K562 (cell line): ENCODE measurements at regions not wholly inside any gene's neighbourhood (a gene's known extent, or its start where the extent isn't known, plus 50 kb on each side); places are given as distances from the start of the nearest gene placed in this dataset.

Experiments used
- ATAC-seq: fragments of 200-7000 bp; cut with Tn5 transposase; 3 replicates; pipeline ENCODE4 v1.9.1; 2020; ENCODE audit warnings: moderate library complexity
- BruUV-seq: library from RNA; stranded (reverse); fragments of 400-500 nt; replicated peaks from 2 replicates; lab custom pipeline; 2021; lab: Mats Ljungman, UMichigan
- CTCF ChIA-PET: fragments of 300-600 bp; formaldehyde crosslinking; extraction: SDS; loops from one replicate; lab custom pipeline; 2021; ENCODE audit warnings: low intra/inter-chr PET ratio; lab: Yijun Ruan, JAX
- POLR2A ChIA-PET: fragments of 300-600, 350-650 bp; sonication (Branson Sonifier 250); formaldehyde crosslinking; extraction: SDS; loops from one replicate; lab custom pipeline; 2021; ENCODE audit warnings: antibody characterized with exemption, inconsistent platforms; lab: Yijun Ruan, JAX
- DNase-seq, 4 experiments: peaks; one replicate each; pipeline versions ENCODE4 v3.0.0 to v3.0.0-alpha.2; 2011 to 2018; ENCODE audit warnings: low spot score in 3 of 4, mixed read lengths in 3 of 4; ENCODE audit errors: extremely low read depth in 1 of 4
- FAIRE-seq: peaks from 2 replicates; lab custom pipeline; 2011; peaks lifted over from hg19 to GRCh38; lab: Jason Lieb, UNC
- H2AFZ ChIP-seq: 2 replicates; pipeline ENCODE4 v1.6.0; 2011; ENCODE audit warnings: low read depth, low read length, control low read depth, inconsistent platforms
- H3K27ac ChIP-seq: fragments of 200-600 bp; 3 replicates; pipeline ENCODE4 v1.8.0; 2011; ENCODE audit warnings: low read depth, mild to moderate bottlenecking, control low read depth, inconsistent platforms, low read length, moderate library complexity, mixed read lengths; ENCODE audit errors: extremely low read depth
- H3K27me3 ChIP-seq, 2 experiments: fragments of 300-600 bp in 1 of 2; 2 replicates in 1 of 2; 3 replicates in 1 of 2; pipeline versions ENCODE4 v1.6.0 to v1.8.0; 2011; ENCODE audit warnings: inconsistent platforms in 2 of 2, low read length in 2 of 2, mild to moderate bottlenecking in 1 of 2, mixed read lengths in 1 of 2, moderate library complexity in 1 of 2; ENCODE audit not compliant: control insufficient read depth in 2 of 2, insufficient read depth in 2 of 2
- H3K36me3 ChIP-seq: fragments of 300-600 bp; 3 replicates; pipeline ENCODE4 v1.8.0; 2011; ENCODE audit warnings: mild to moderate bottlenecking, low read length, inconsistent platforms; ENCODE audit not compliant: control insufficient read depth, insufficient read depth
- H3K4me1 ChIP-seq, 2 experiments: fragments of 200-600 bp in 1 of 2; replicated peaks in 1 of 2; 2 replicates in 1 of 2; 3 replicates in 1 of 2; pipeline versions ENCODE4 v1.5.1 to v1.8.0; 2011; ENCODE audit warnings: inconsistent platforms in 2 of 2, low read length in 2 of 2, mild to moderate bottlenecking in 1 of 2, mixed read lengths in 1 of 2, moderate library complexity in 1 of 2; ENCODE audit not compliant: control insufficient read depth in 2 of 2, insufficient read depth in 2 of 2
- H3K4me2 ChIP-seq: 2 replicates; pipeline ENCODE4 v1.6.1; 2011; ENCODE audit warnings: low read length, control low read depth, inconsistent platforms, mixed read lengths; ENCODE audit not compliant: insufficient read depth
- H3K4me3 ChIP-seq: fragments of 200-600 bp; sonication (generic), shearing (Covaris generic); 2 replicates; pipeline ENCODE4 v1.5.1; 2016; ENCODE audit warnings: control low read depth, inconsistent platforms
- H3K79me2 ChIP-seq: fragments of 200-600 bp; 3 replicates; pipeline ENCODE4 v1.8.0; 2011; ENCODE audit warnings: low read length, inconsistent platforms; ENCODE audit not compliant: control insufficient read depth, insufficient read depth
- H3K9ac ChIP-seq, 2 experiments: 2 replicates each; pipeline versions ENCODE4 v1.6.0 to v1.6.1; 2011; ENCODE audit warnings: low read depth in 2 of 2, low read length in 2 of 2, control low read depth in 1 of 2, inconsistent platforms in 1 of 2, mild to moderate bottlenecking in 1 of 2, mixed read lengths in 1 of 2; ENCODE audit not compliant: insufficient read depth in 1 of 2
- H3K9me1 ChIP-seq: one replicate; pipeline ENCODE4 v1.6.0; 2011; ENCODE audit warnings: inconsistent platforms, mild to moderate bottlenecking, low read length, moderate library complexity; ENCODE audit not compliant: control insufficient read depth, insufficient read depth
- H3K9me3 ChIP-seq: replicated peaks from 2 replicates; pipeline ENCODE4 v1.5.1; 2011; ENCODE audit warnings: low read depth, low read length, inconsistent platforms; ENCODE audit not compliant: control insufficient read depth, insufficient read depth
- H4K20me1 ChIP-seq: replicated peaks from 2 replicates; pipeline ENCODE4 v1.6.1; 2011; ENCODE audit warnings: low read length, inconsistent platforms, mixed read lengths; ENCODE audit not compliant: control insufficient read depth, insufficient read depth
- C11orf30 ChIP-seq: fragments of 450-650 bp; IDR thresholded peaks from 2 replicates; pipeline ENCODE4 v1.6.1; 2016; ENCODE audit warnings: low read depth, mild to moderate bottlenecking
- RBM25 ChIP-seq: fragments of 200-400 bp; formaldehyde crosslinking; IDR thresholded peaks from 2 replicates; pipeline ENCODE4 v1.6.1; 2018; ENCODE audit warnings: low read length, low read depth, moderate library complexity; ENCODE audit not compliant: severe bottlenecking
- ZNF395 ChIP-seq: fragments of 200-800 bp; sonication (Bioruptor generic); IDR thresholded peaks from 2 replicates; pipeline ENCODE4 v1.6.1; 2017; ENCODE audit warnings: missing genetic modification characterization, missing compliant biosample characterization
- ZNF696 ChIP-seq: fragments of 250-450 bp; sonication (Bioruptor Pico); conservative IDR thresholded peaks from 2 replicates; pipeline ENCODE4 v1.4.0; 2020; ENCODE audit warnings: mild to moderate bottlenecking, moderate library complexity
- WGBS: fragments of 100-300 bp; shearing (Covaris generic); methylation state at CpG from one replicate; pipeline ENCODE4 v1.1.6; 2016; ENCODE audit warnings: low coverage, mixed read lengths; ENCODE audit not compliant: insufficient coverage; ENCODE audit errors: missing lambda C conversion rate; 5-methylcytosine and 5-hydroxymethylcytosine counted together
- in situ Hi-C: fragments of 300-500 bp; cut with MboI; formaldehyde crosslinking; loops from 4 replicates; pipeline ENCODE4 v1.15.0; 2018; ENCODE audit warnings: inconsistent platforms, mixed read lengths
- intact Hi-C: fragments of 100-400 bp; cut with micrococcal nuclease; formaldehyde crosslinking; loops from 2 replicates; pipeline ENCODE4 v1.14.2; 2022

DNA sequence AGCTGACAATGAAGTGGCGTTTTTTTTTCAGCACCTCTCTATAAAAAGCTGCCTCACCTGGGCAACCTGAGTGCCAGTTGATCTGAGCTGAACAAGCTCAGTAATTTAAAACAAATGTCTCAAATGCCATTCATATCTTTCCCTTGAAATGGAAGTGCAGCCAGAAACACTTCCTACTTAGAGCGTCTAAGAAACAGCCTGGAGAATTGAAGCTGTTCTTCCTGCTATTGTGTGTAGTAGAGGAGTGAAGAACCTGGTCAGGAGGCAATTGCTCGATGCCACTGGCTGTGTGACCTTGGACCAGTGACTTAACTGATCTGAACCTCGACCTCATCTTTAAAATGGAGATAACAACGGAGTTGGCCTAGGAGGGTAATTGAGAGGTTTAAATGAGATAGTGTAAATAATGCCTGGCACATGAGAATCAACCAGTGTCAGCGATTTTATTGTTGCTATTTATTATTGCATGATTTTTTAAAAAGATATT, 95.4 kb upstream of the FOXQ1 start:
- H3K27ac ChIP-seq = no peak overlapping the region
- ChIA-PET POLR2A (interaction anchor here (0.6 kb wide), 1 partner anchor 132 kb away, joined by 3 read pairs; no protein-coding TSS in a partner anchor), CTCF (no interaction called here)
- H3K4me3 ChIP-seq = no peak overlapping the region
- FAIRE-seq (no peak), DNase-seq (no peak), ATAC-seq (no peak)
- no peaks in the 10 kb centered on the region for H3K9me1 ChIP-seq
- TF ChIP-seq RBM25 (peak; percentile 56), ZNF395 (CRISPR knock-in tag) (no peak), C11orf30 (peak; percentile 9; the same call in 1 of the 2 replicates), ZNF696 (CRISPR knock-in tag) (no peak)
- no peaks in the 10 kb centered on the region for H3K36me3 ChIP-seq
- no peaks in the 10 kb centered on the region for H3K9me3 ChIP-seq
- whole genome bisulfite sequencing = 0% methylated on average over 6 of the region's 6 CpGs
- no peaks in the 10 kb centered on the region for H3K79me2 ChIP-seq
- in situ Hi-C loops = no loop called here
- BruUV-seq = no TSS peak
- H3K4me1 ChIP-seq = no peaks in the 10 kb centered on the region
- no peak overlapping the region for H2AFZ ChIP-seq
- intact Hi-C loops = no loop called here
- H3K9ac ChIP-seq = no peak overlapping the region
- H4K20me1 ChIP-seq = 0 out of 2 replicates have a peak, but pooled peaks cover 3% of the 10 kb centered on the region
- H3K4me2 ChIP-seq = no peak overlapping the region
- peaks cover 9 to 28% of the 10 kb centered on the region in 2 experiments; a peak in 4 of 5 replicates for H3K27me3 ChIP-seq
